Osteoblast (primary cell): ENCODE measurements at regions not wholly inside any gene's neighbourhood (a gene's known extent, or its start where the extent isn't known, plus 50 kb on each side); places are given as distances from the start of the nearest gene placed in this dataset.
A peak's percentile ranks its signal among the peaks of the same experiment; 100 is the strongest.

ENCODE experiments used
- DNase-seq: peaks from one replicate; pipeline ENCODE4 v3.0.0; 2011; ENCODE audit warnings: low spot score, mixed read lengths; ENCODE audit not compliant: insufficient read length; ENCODE audit errors: missing footprints
- H2AFZ ChIP-seq: 2 replicates; pipeline ENCODE4 v1.6.0; 2011; ENCODE audit warnings: mild to moderate bottlenecking, low read length
- H3K27ac ChIP-seq: 2 replicates; pipeline ENCODE4 v1.5.1; 2011; ENCODE audit warnings: mild to moderate bottlenecking, low read depth, low read length, moderate library complexity
- H3K27me3 ChIP-seq: 2 replicates; pipeline ENCODE4 v1.6.0; 2012; ENCODE audit warnings: mild to moderate bottlenecking, control low read depth, inconsistent platforms, low read length, moderate library complexity; ENCODE audit not compliant: insufficient read depth
- H3K36me3 ChIP-seq: 2 replicates; pipeline ENCODE4 v1.5.1; 2011; ENCODE audit warnings: mild to moderate bottlenecking, low read length, control low read depth, moderate library complexity; ENCODE audit not compliant: insufficient read depth
- H3K4me1 ChIP-seq: 2 replicates; pipeline ENCODE4 v1.5.1; 2011; ENCODE audit warnings: mild to moderate bottlenecking, low read length, control low read depth, moderate library complexity; ENCODE audit not compliant: insufficient read depth
- H3K4me2 ChIP-seq: 2 replicates; pipeline ENCODE4 v1.6.0; 2011; ENCODE audit warnings: mild to moderate bottlenecking, low read length; ENCODE audit not compliant: insufficient read depth
- H3K4me3 ChIP-seq: fragments of 200-600 bp; sonication (generic); 3 replicates; pipeline ENCODE4 v1.5.1; 2012; ENCODE audit warnings: mild to moderate bottlenecking, low read length, inconsistent platforms; ENCODE audit not compliant: insufficient read depth
- H3K79me2 ChIP-seq: 2 replicates; pipeline ENCODE4 v1.6.0; 2012; ENCODE audit warnings: mild to moderate bottlenecking, low read length, control low read depth, inconsistent platforms; ENCODE audit not compliant: insufficient read depth
- H3K9me3 ChIP-seq: 2 replicates; pipeline ENCODE4 v1.5.1; 2011; ENCODE audit warnings: low read depth, low read length, control low read depth
- H4K20me1 ChIP-seq: 2 replicates; pipeline ENCODE4 v1.6.0; 2012; ENCODE audit warnings: mild to moderate bottlenecking, low read length, control low read depth; ENCODE audit not compliant: insufficient read depth
- TF ChIP-seq, protein P1 (sequence below): IDR thresholded peaks from 2 replicates; pipeline ENCODE4 v1.5.1; 2011; ENCODE audit warnings: mild to moderate bottlenecking, low read depth, low read length, moderate library complexity; ENCODE audit errors: extremely low read depth

DNA sequence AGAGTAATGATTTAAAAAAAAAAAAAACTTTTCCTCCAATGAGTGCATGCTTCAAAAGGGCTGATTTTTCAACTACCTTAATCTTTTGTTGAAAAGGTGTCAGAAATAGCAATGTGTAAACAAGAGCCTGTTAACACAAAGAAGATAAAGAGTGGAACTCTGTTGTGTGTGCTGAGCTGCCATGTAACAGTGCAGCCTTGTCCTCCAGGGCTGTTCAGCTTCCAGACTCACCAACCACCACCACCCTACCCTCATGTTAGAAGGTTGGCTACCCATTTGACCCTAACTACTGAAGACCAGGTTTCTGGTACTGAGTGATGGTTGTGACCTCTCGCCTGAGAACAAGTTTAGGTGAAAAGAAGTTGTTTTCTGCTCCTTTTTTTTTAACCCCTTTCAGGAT, 222.8 kb upstream of the TEX13C start:
- Histone ChIP-seq H2AFZ (no peak overlapping the region), H3K4me2 (no peak overlapping the region), H3K79me2 (no peaks in the 10 kb centered on the region), H3K9me3 (no peaks in the 10 kb centered on the region), H3K4me3 (no peak overlapping the region), H4K20me1 (no peaks in the 10 kb centered on the region), H3K27ac (no peak overlapping the region), H3K4me1 (no peaks in the 10 kb centered on the region), H3K36me3 (no peaks in the 10 kb centered on the region), H3K27me3 (no peaks in the 10 kb centered on the region)
- TF ChIP-seq, protein P1, sequence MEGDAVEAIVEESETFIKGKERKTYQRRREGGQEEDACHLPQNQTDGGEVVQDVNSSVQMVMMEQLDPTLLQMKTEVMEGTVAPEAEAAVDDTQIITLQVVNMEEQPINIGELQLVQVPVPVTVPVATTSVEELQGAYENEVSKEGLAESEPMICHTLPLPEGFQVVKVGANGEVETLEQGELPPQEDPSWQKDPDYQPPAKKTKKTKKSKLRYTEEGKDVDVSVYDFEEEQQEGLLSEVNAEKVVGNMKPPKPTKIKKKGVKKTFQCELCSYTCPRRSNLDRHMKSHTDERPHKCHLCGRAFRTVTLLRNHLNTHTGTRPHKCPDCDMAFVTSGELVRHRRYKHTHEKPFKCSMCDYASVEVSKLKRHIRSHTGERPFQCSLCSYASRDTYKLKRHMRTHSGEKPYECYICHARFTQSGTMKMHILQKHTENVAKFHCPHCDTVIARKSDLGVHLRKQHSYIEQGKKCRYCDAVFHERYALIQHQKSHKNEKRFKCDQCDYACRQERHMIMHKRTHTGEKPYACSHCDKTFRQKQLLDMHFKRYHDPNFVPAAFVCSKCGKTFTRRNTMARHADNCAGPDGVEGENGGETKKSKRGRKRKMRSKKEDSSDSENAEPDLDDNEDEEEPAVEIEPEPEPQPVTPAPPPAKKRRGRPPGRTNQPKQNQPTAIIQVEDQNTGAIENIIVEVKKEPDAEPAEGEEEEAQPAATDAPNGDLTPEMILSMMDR = no peak
- no peak for DNase-seq

- Histone ChIP-seq H3K36me3 (no peaks in the 10 kb centered on the region), H3K4me2 (no peak overlapping the region), H4K20me1 (no peaks in the 10 kb centered on the region), H3K4me1 (no peaks in the 10 kb centered on the region), H3K27ac (no peak overlapping the region), H2AFZ (no peak overlapping the region), H3K4me3 (no peak overlapping the region), H3K27me3 (no peaks in the 10 kb centered on the region), H3K79me2 (no peaks in the 10 kb centered on the region), H3K9me3 (no peaks in the 10 kb centered on the region)
- DNase-seq = no peak
- TF ChIP-seq, protein P1 = no peak
These were observed 217.5 kb upstream of the TEX13C start for GRCh38 chrX:125101971-125102755.

- no peaks in the 10 kb centered on the region for H3K4me1 ChIP-seq
- H3K79me2 ChIP-seq = no peaks in the 10 kb centered on the region
- no peak for DNase-seq
- TF ChIP-seq, protein P1 = no peak
- no peaks in the 10 kb centered on the region for H3K36me3 ChIP-seq
- no peak overlapping the region for H2AFZ ChIP-seq
- H3K4me3 ChIP-seq = no peak overlapping the region
- H4K20me1 ChIP-seq = no peaks in the 10 kb centered on the region
- H3K4me2 ChIP-seq = no peak overlapping the region
- no peaks in the 10 kb centered on the region for H3K27me3 ChIP-seq
- no peak overlapping the region for H3K27ac ChIP-seq
- no peaks in the 10 kb centered on the region for H3K9me3 ChIP-seq
These were observed 216.0 kb upstream of the TEX13C start for GRCh38 chrX:125103693-125104092.

DNA sequence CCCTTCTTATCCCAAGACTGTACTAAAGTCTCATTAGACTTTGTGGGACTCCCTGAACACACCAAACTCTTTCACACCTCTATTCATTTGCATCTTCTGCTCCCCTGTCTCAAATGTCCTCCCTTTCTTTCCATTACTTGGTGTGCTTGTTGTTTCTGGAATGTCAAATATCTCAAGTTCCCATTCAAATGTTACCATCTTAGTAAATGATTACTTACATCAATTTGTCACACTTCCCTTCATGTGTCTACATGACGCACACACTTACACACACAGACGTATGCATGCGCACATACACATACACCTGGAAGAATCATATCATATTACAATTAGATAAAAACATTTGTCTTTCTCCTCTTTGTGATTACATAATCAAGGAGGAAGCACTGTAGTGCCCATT, 210.8 kb upstream of the TEX13C start:
- Histone ChIP-seq H3K9me3 (no peaks in the 10 kb centered on the region), H2AFZ (no peak overlapping the region), H3K36me3 (no peaks in the 10 kb centered on the region), H3K27me3 (no peaks in the 10 kb centered on the region), H3K4me2 (no peak overlapping the region), H3K4me3 (no peak overlapping the region), H3K27ac (no peak overlapping the region), H4K20me1 (no peaks in the 10 kb centered on the region), H3K79me2 (no peaks in the 10 kb centered on the region), H3K4me1 (no peaks in the 10 kb centered on the region)
- peak; percentile 3 for DNase-seq
- TF ChIP-seq, protein P1 = no peak
